Effector CD8-positive, alpha-beta T cell (primary cell): ENCODE measurements at regions not wholly inside any gene's neighbourhood (a gene's known extent, or its start where the extent isn't known, plus 50 kb on each side); places are given as distances from the start of the nearest gene placed in this dataset.

Source experiments
- DNase-seq: peaks from one replicate; lab custom pipeline; 2025; lab: John Stamatoyannopoulos, UW

DNA sequence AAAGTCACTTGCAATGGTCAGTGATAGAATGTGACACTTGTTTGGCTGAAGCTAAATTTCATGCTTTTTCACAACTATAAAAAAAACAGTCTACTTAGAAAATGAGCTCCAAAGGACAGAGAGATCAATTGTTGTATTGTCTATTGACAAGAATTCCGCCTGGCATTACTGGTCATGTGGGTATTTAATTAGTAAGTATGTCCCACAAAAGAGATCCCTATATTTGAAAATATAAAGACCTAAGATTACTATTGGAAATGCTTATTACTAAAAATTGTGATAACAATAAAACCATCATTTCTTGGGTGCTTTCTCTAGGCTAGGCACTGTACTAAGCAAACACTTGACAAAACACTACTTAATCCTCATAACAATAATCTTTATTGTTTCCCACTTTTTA, 745.2 kb upstream of the C9orf72 start:
- no peak for DNase-seq

DNA sequence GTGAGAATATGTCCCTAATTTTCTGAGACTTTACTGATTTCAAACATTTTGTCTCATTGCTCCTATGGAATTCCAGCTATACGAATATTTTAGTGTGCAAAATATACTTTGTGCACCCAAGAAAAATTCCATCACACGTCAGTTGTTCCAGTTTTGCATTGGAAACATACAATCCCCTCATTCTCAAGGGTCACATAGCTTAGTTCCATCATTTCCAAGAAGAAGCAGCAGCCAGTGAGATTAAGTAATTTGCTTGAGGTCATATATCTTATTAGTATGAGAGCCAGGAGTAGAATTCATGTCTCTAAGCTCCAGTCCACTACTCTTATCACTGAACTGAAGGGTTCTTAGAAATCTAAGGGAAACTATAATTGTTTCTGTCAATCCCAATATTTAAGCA, 746.7 kb upstream of the C9orf72 start:
- DNase-seq, result no peak

- DNase-seq, result no peak
Measured at GRCh38 chr9:28320616-28321015, 747.3 kb upstream of the C9orf72 start.

DNA sequence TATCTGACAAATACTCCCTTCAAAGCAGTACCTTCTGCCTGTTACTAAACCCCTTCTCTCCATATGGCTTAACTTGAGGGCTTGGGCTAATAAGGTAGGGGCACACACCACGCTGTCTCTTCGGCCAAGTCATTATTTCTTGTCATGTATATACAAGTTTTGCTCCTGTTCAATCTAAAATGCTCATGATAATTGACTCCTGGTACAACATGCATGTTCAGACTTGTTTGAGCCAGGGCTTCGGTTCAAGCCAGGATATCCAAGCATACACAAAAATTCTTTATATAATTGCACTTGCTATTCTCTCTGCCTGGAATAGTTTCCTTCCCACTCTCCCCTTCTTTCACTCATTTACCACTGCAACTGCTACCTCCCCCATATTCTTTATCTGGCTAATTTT, 756.0 kb upstream of the C9orf72 start:
- DNase-seq, result no peak

DNA sequence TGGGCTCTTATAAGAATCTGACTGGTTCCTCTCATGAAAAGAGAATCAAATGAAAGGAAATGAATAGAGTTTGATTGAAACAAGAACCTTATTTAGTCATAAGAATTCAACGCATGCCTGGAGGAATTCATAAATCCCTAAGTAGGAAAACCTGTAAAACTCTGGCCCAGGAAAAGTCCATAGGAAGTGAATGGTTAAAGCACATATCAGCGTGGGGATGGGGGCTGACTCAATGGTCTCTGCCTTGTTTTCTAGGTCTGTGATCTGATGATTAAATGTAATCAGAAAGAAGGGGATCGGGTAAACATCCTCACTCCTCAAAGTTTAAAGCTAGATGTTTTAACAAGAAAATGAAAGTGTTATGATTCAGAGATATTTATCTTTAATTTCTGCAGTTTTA, 759.4 kb upstream of the C9orf72 start:
- no peak for DNase-seq

- DNase-seq, result no peak
Measured at GRCh38 chr9:28341913-28342312, 768.6 kb upstream of the C9orf72 start.

DNA sequence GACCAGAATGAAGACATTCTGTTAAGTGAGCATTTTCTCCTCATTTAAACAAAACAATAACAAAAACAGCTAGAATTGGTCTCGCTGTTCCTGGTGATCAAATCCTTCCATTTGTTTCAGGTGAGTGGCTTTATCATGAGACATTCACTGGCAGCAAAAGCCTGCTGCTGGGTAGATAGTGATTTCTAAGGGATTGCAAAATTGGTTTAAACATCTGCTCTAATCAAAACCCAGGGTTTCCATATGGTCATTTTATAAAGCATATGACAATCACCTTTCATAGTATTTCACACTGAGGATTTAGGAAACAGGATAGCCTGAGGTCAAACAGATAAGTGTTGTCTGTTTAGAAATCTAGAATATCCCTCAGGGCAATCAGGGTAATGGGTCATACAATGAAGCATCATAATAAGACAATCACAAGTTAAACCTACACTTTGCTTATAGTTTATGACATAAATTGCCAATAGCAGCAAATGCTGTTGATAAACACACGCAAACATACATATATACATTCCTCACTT, 769.6 kb upstream of the C9orf72 start:
- no peak for DNase-seq

GRCh38 chr9:28363151-28363562, 789.9 kb upstream of the C9orf72 start:
- no peak for DNase-seq

DNA sequence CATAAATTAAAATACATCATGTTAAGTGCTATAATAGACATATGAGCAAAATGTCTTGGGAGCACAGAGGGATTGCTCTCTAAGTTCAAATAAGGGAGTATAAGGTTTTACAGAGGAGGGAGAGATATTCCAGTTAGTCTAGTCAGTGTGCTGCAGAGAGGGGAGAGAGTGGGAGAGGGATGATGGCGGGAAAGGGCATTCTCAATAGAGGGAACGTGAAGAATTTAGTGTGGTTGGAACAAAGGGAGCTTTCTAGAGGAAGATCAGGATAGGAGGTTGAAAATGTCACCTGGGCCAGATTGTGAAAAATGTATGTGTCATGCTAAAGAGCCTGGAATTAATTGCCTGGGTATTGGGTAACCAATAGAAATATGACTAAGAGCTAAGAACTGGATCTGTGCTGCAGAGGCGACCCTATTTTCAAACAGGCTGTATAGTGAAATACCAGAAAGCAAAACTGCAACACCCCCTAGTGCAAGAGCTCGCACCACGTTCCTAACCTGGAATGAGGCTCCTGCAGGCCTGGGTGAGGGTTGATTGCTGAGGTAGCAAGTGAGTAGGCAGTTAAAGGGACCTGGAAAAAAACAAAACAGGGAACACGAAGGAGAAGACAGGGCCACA, 791.8 kb upstream of the C9orf72 start:
- DNase-seq, result no peak

DNA sequence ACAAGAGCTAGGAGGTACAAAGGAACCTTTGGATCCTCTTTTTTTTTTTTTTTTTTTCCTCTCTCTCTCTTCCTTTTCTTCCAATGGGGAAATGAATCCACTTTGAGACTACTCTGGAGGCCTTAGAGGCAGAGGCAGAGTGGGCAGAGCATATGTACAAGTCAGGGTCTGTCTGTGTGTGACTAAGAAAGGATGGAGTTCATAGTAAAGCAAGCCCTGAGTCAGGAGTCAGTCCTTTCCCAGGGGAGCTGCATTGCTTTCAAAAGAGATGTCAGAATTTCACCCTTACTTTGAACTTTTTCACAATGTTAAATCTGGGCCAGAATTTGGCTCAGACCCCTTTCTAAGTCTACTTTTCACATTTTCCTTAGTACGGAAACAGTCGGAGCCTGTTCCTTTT, 792.4 kb upstream of the C9orf72 start:
- DNase-seq, result no peak

- no peak for DNase-seq
Measured at GRCh38 chr9:28378231-28378630, 805.0 kb upstream of the C9orf72 start.

DNA sequence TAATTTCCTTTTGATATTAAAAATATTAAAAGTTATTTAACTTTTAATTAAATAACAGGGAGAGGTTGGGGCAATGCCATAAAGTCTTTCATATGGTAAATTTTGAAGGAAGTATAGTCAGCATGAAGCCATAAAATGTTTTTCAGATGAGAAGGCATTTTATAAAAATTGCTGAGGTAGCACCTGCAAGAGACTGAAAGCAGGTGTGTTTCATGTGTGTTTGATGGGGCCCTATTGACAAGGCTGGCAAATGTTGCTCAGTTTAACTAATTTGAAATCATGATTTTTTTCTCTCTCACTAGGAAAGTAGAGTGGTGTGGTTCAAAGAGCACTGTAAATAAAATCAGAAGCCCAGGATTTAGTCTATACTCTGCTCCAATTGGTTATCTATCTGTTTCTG, 805.8 kb upstream of the C9orf72 start:
- DNase-seq, result no peak

GRCh38 chr9:28389411-28389810, 816.1 kb upstream of the C9orf72 start:
- DNase-seq, result no peak

DNA sequence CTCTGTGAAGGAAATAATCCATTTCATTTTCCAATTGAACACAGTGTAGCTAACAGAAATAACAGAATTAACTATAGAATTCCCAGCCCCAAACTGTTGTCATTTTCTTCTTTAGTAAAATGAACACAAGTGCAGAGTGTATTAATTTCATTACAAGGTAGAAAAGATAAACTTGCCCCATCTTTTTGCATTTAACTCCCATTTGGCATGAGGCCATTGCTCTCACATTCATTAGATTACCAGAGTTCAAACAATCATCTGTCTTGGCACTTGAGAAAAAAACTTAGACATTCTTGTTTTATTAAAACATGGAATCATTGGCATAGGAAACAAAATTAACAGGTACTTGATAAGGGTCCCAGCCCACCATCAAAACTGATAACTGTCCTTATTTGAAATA, 821.5 kb upstream of the C9orf72 start:
- DNase-seq, result no peak

DNA sequence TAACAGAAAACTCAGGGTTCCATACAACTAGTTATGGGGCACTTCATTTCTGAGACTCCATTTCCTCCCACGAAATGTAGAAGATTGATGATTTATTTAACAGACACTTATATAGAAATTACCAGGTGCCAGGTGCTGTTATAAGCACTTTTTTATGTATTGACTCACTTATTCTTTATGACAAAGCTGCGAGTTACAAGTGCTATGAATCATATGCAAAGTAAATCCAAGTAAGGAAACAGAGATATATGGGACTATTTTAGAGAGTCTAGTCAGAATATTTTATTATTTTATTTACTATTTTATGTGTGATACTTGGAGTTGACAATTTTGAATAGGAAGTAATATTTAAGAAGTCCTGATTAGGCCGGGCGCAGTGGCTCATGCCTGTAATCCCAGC, 822.8 kb upstream of the C9orf72 start:
- no peak for DNase-seq

DNA sequence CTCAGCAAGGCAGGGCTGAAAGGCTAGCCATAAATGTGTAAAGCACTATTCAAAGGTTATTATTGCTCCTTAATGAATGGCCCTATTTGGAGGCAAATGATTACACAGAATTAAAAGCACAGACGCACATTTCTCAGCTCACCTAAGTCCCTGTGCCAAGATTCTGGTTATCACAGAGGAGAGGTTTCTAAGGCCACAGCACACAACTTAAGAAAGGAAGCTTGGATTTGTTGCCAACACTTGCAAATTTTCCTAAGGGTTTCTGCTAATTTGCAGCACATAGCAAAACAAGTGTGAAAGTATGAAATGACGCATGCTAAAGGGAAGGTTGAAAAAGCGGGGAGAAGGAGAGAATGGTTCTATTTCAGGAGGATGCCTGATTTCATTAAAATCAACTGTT, 834.1 kb upstream of the C9orf72 start:
- DNase-seq, result no peak

- no peak for DNase-seq
Measured at GRCh38 chr9:28409919-28410318, 836.6 kb upstream of the C9orf72 start.

GRCh38 chr9:28410411-28410810, 837.1 kb upstream of the C9orf72 start:
- no peak for DNase-seq

- DNase-seq, result no peak
Measured at GRCh38 chr9:28413471-28413870, 840.2 kb upstream of the C9orf72 start.

DNA sequence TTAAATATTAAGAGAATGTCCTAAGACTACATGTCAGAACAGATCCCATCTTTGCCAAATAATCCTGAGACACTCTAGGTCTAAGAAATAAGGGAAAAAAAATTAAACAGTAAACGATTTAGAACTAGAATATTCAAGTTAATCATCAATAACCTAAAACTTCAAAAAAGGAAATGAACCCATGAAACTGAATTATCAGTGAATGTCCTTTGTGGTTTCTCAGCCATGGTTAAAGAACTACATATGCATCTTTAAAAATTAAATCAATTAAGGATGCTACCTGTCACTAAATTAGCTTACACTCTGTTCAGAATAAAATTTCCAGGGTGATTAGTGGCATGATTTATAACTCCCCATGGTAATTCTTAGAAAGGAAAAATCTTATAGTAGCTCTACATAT, 850.0 kb upstream of the C9orf72 start:
- DNase-seq, result no peak

GRCh38 chr9:28435456-28435855, 862.2 kb upstream of the C9orf72 start:
- DNase-seq, result no peak

DNA sequence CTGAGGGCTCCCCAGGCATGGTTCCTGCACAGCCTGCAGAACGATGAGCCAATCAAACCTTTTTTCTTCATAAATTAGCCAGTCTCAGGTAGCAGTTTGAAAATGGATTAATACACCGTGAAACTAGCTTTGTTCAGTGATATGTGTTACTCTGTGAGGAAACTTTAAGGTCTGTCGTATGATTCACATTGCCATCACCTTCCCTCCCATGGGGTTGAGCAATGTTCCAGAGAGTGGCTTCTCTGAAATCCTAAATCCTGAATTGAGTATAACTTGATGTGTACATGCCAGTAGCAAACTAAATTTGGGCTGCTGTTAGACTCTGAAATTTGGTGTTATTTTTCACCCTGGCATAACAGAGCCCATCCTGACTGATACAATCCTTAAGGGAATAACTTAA, 866.4 kb upstream of the C9orf72 start:
- no peak for DNase-seq

GRCh38 chr9:28443461-28443860, 870.2 kb upstream of the C9orf72 start:
- DNase-seq, result no peak

- DNase-seq, result no peak
Measured at GRCh38 chr9:28444637-28445036, 871.4 kb upstream of the C9orf72 start.
